SK-N-SH (cell line): ENCODE measurements at regions not wholly inside any gene's neighbourhood (a gene's known extent, or its start where the extent isn't known, plus 50 kb on each side); places are given as distances from the start of the nearest gene placed in this dataset.

Experiments used
- CTCF ChIA-PET: fragments of 300-600, 350-600 bp; formaldehyde crosslinking; extraction: SDS; loops from one replicate; lab custom pipeline; 2021; lab: Yijun Ruan, JAX
- POLR2A ChIA-PET: fragments of 350-600 bp; sonication (Branson Sonifier 250); formaldehyde crosslinking; extraction: SDS; loops from one replicate; lab custom pipeline; 2020; ENCODE audit warnings: antibody characterized with exemption, inconsistent platforms; lab: Yijun Ruan, JAX
- DNase-seq: peaks from one replicate; pipeline ENCODE4 v3.0.0; 2012
- H2AFZ ChIP-seq: fragments of 200-600 bp; sonication (generic); 2 replicates; pipeline ENCODE4 v1.8.1; 2016; ENCODE audit warnings: antibody characterized with exemption, mild to moderate bottlenecking, low read depth
- H3F3A ChIP-seq: fragments of 200-600 bp; sonication (generic); replicated peaks from 2 replicates; pipeline ENCODE3; 2016; ENCODE audit warnings: antibody characterized with exemption, mild to moderate bottlenecking; ENCODE audit not compliant: insufficient read depth
- H3K27ac ChIP-seq, 2 experiments: fragments of 200-500 bp in 1 of 2; fragments of 200-600 bp in 1 of 2; sonication (Bioruptor generic) in 1 of 2; sonication (generic), shearing (Covaris generic) in 1 of 2; 2 replicates each; pipeline versions ENCODE4 v1.5.1 to v1.6.1; 2014 to 2016; ENCODE audit warnings: low read depth in 2 of 2, inconsistent platforms in 1 of 2, low read length in 1 of 2, mild to moderate bottlenecking in 1 of 2, mixed read lengths in 1 of 2
- H3K27me3 ChIP-seq: fragments of 200-600 bp; sonication (generic), shearing (Covaris generic); 2 replicates; pipeline ENCODE4 v1.6.1; 2016; ENCODE audit warnings: mixed run types; ENCODE audit not compliant: insufficient read depth
- H3K36me3 ChIP-seq, 2 experiments: fragments of 200-500 bp in 1 of 2; fragments of 200-600 bp in 1 of 2; sonication (Bioruptor generic) in 1 of 2; sonication (generic) in 1 of 2; replicated peaks in 1 of 2; 2 replicates each; pipeline versions ENCODE3 to v1.5.1; 2014 to 2016; ENCODE audit warnings: low read length in 1 of 2, mild to moderate bottlenecking in 1 of 2; ENCODE audit not compliant: insufficient read depth in 2 of 2, control insufficient read depth in 1 of 2
- H3K4me1 ChIP-seq, 2 experiments: fragments of 200-500 bp in 1 of 2; fragments of 200-600 bp in 1 of 2; sonication (Bioruptor generic) in 1 of 2; sonication (generic), shearing (Covaris generic) in 1 of 2; 2 replicates each; pipeline versions ENCODE4 v1.5.1 to v1.6.1; 2014 to 2016; ENCODE audit warnings: low read depth in 1 of 2, low read length in 1 of 2, mixed run types in 1 of 2; ENCODE audit not compliant: insufficient read depth in 2 of 2, control insufficient read depth in 1 of 2
- H3K4me2 ChIP-seq: fragments of 200-600 bp; sonication (generic), shearing (Covaris generic); 2 replicates; pipeline ENCODE4 v1.6.1; 2017; ENCODE audit warnings: mixed run types
- H3K4me3 ChIP-seq, 2 experiments: fragments of 200-500 bp in 1 of 2; fragments of 200-600 bp in 1 of 2; sonication (Bioruptor generic) in 1 of 2; sonication (generic), shearing (Covaris generic) in 1 of 2; 2 replicates each; pipeline versions ENCODE4 v1.5.1 to v1.8.1; 2014 to 2016; ENCODE audit warnings: low read depth in 2 of 2, inconsistent platforms in 1 of 2, low read length in 1 of 2, mild to moderate bottlenecking in 1 of 2, mixed read lengths in 1 of 2, moderate library complexity in 1 of 2
- H3K79me2 ChIP-seq: fragments of 200-600 bp; sonication (generic); 2 replicates; pipeline ENCODE4 v1.8.1; 2017; ENCODE audit warnings: mild to moderate bottlenecking; ENCODE audit not compliant: insufficient read depth
- H3K9ac ChIP-seq: fragments of 200-600 bp; sonication (generic); 2 replicates; pipeline ENCODE4 v1.6.1; 2017; ENCODE audit warnings: mixed run types
- H3K9me2 ChIP-seq: fragments of 200-600 bp; sonication (generic); 2 replicates; pipeline ENCODE4 v1.6.1; 2017; ENCODE audit warnings: mixed run types
- H3K9me3 ChIP-seq: fragments of 200-600 bp; sonication (generic); 2 replicates; pipeline ENCODE4 v1.6.1; 2017; ENCODE audit warnings: mixed run types, mild to moderate bottlenecking, moderate library complexity
- H4K20me1 ChIP-seq: fragments of 200-600 bp; sonication (generic); 2 replicates; pipeline ENCODE4 v1.6.1; 2017; ENCODE audit warnings: mild to moderate bottlenecking, mixed run types; ENCODE audit not compliant: insufficient read depth
- CTCF ChIP-seq: fragments of 200-600 bp; sonication (generic); IDR thresholded peaks from 2 replicates; pipeline ENCODE4 v1.6.1; 2017; ENCODE audit warnings: antibody characterized with exemption, mild to moderate bottlenecking, moderate library complexity
- EP300 ChIP-seq, 2 experiments: IDR thresholded peaks; 2 replicates each; pipeline versions ENCODE4 v1.4.0 to v1.6.1; 2012; ENCODE audit warnings: borderline replicate concordance in 1 of 2, low read depth in 1 of 2, low read length in 1 of 2
- EZH2phosphoT487 ChIP-seq: fragments of 200-600 bp; sonication (generic); IDR thresholded peaks from 2 replicates; pipeline ENCODE4 v1.6.1; 2017; ENCODE audit warnings: low read depth, mixed run types, mild to moderate bottlenecking, antibody characterized with exemption, moderate library complexity, borderline replicate concordance
- FOSL2 ChIP-seq: IDR thresholded peaks from 2 replicates; pipeline ENCODE4 v1.4.0; 2012; ENCODE audit warnings: low read depth, mild to moderate bottlenecking, moderate library complexity, borderline replicate concordance
- FOXJ3 ChIP-seq: sonication (generic); formaldehyde crosslinking; IDR thresholded peaks from 2 replicates; pipeline ENCODE4 v1.5.1; 2020; ENCODE audit warnings: mild to moderate bottlenecking, missing genetic modification reagents
- JUND ChIP-seq: IDR thresholded peaks from 2 replicates; pipeline ENCODE4 v1.4.0; 2012
- MEF2A ChIP-seq: IDR thresholded peaks from 2 replicates; pipeline ENCODE4 v1.4.0; 2012; ENCODE audit warnings: low read depth, borderline replicate concordance
- NFIC ChIP-seq: IDR thresholded peaks from 2 replicates; pipeline ENCODE4 v1.4.0; 2012; ENCODE audit warnings: borderline replicate concordance
- NRF1 ChIP-seq: IDR thresholded peaks from 2 replicates; pipeline ENCODE4 v1.6.1; 2012; ENCODE audit warnings: low read depth, mild to moderate bottlenecking, low read length
- RAD21 ChIP-seq: IDR thresholded peaks from 2 replicates; pipeline ENCODE4 v1.6.1; 2012; ENCODE audit warnings: mild to moderate bottlenecking, low read length
- RCOR1 ChIP-seq: fragments of 150-350 bp; IDR thresholded peaks from 2 replicates; pipeline ENCODE4 v1.6.1; 2017; ENCODE audit warnings: antibody characterized with exemption, low read length
- SIN3A ChIP-seq: IDR thresholded peaks from 2 replicates; pipeline ENCODE4 v1.6.1; 2012; ENCODE audit warnings: low read depth, mild to moderate bottlenecking, low read length, moderate library complexity, borderline replicate concordance
- SMC3 ChIP-seq: IDR thresholded peaks from 2 replicates; pipeline ENCODE4 v1.6.1; 2012; ENCODE audit warnings: low read depth, low read length, improper control_type of control experiment
- TCF12 ChIP-seq: IDR thresholded peaks from 2 replicates; pipeline ENCODE4 v1.4.0; 2012
- TEAD4 ChIP-seq: IDR thresholded peaks from 2 replicates; pipeline ENCODE4 v1.4.0; 2012; ENCODE audit warnings: mild to moderate bottlenecking, borderline replicate concordance; ENCODE audit not compliant: insufficient read depth
- WGBS: methylation state at CpG from one replicate; pipeline ENCODE4 v1.1.6; 2017; ENCODE audit warnings: low lambda C conversion rate; 5-methylcytosine and 5-hydroxymethylcytosine counted together
- TF ChIP-seq, protein P1 (sequence below): fragments of 150-350 bp; IDR thresholded peaks from 2 replicates; pipeline ENCODE4 v1.6.1; 2017; ENCODE audit warnings: antibody characterized with exemption, low read length, low read depth, borderline replicate concordance

GRCh38 chr13:64867856-64868255 lies 2362.3 kb downstream of the PCDH9 start:
- Histone ChIP-seq H4K20me1 (no peaks in the 10 kb centered on the region), H3K9ac (no peak overlapping the region), H3K27me3 (no peaks in the 10 kb centered on the region), H3K9me3 (no peaks in the 10 kb centered on the region), H3K9me2 (no peaks in the 10 kb centered on the region), H3K4me3 (no peak overlapping the region), H3K79me2 (no peaks in the 10 kb centered on the region), H3K4me2 (no peak overlapping the region), H3K4me1 (no peaks in the 10 kb centered on the region), H2AFZ (no peak overlapping the region)
- CTCF ChIA-PET: no interaction called here
- WGBS: 81% methylated on average over 2 of the region's 2 CpGs
- POLR2A ChIA-PET: no interaction called here
- no peak for DNase-seq
- TF ChIP-seq TCF12 (no peak), EP300 (IDR thresholded peaks at IDR 0.05; ENCODE audit: borderline replicate concordance in 1 of 2, low read depth in 1 of 2, low read length in 1 of 2) (no peak), CTCF (no peak), FOSL2 (no peak), NRF1 (no peak)
- TF ChIP-seq, all 33 proteins: peak for 0
- Histone ChIP-seq H3F3A (no peaks in the 10 kb centered on the region), H3K27ac (no peak overlapping the region), H3K36me3 (peaks cover 0 to 4% of the 10 kb centered on the region in 2 experiments)

- POLR2A ChIA-PET: no interaction called here
- Histone ChIP-seq H3K4me1 (no peaks in the 10 kb centered on the region), H3F3A (no peaks in the 10 kb centered on the region), H2AFZ (no peak overlapping the region), H3K4me2 (no peak overlapping the region), H3K9me2 (no peaks in the 10 kb centered on the region), H4K20me1 (no peaks in the 10 kb centered on the region), H3K79me2 (no peaks in the 10 kb centered on the region), H3K9me3 (no peaks in the 10 kb centered on the region), H3K4me3 (no peak overlapping the region), H3K27me3 (no peaks in the 10 kb centered on the region), H3K27ac (no peak overlapping the region), H3K9ac (no peak overlapping the region), H3K36me3 (peaks cover 0 to 4% of the 10 kb centered on the region in 2 experiments)
- TF ChIP-seq, protein P1, sequence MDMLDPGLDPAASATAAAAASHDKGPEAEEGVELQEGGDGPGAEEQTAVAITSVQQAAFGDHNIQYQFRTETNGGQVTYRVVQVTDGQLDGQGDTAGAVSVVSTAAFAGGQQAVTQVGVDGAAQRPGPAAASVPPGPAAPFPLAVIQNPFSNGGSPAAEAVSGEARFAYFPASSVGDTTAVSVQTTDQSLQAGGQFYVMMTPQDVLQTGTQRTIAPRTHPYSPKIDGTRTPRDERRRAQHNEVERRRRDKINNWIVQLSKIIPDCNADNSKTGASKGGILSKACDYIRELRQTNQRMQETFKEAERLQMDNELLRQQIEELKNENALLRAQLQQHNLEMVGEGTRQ: no peak
- TF ChIP-seq SMC3: no peak
- CTCF ChIA-PET: interaction anchor here (0.7 kb wide), 1 partner anchor 11 kb away, joined by 3 read pairs; no protein-coding TSS in a partner anchor
- peak; percentile 2 for DNase-seq
Measured at GRCh38 chr13:64866331-64866730, 2363.8 kb downstream of the PCDH9 start.

- H3K36me3 ChIP-seq: no peaks in the 10 kb centered on the region
- POLR2A ChIA-PET: no interaction called here
- H3K79me2 ChIP-seq: no peaks in the 10 kb centered on the region
- TF ChIP-seq FOXJ3 (no peak), RCOR1 (no peak), JUND (no peak), NFIC (no peak), TEAD4 (no peak), EZH2phosphoT487 (no peak), MEF2A (no peak), RAD21 (no peak), SIN3A (no peak)
- TF ChIP-seq, all 33 proteins: peak for 0
- Histone ChIP-seq H2AFZ (no peak overlapping the region), H3K27ac (no peak overlapping the region), H3K27me3 (no peaks in the 10 kb centered on the region), H3K9ac (no peak overlapping the region), H3K9me2 (no peaks in the 10 kb centered on the region), H3F3A (no peaks in the 10 kb centered on the region), H3K9me3 (no peaks in the 10 kb centered on the region), H3K4me1 (no peaks in the 10 kb centered on the region), H3K4me2 (no peak overlapping the region), H4K20me1 (no peaks in the 10 kb centered on the region), H3K4me3 (no peak overlapping the region)
- DNase-seq: peak; percentile 1
- CTCF ChIA-PET: no interaction called here
Measured at GRCh38 chr13:64855506-64855905, 2374.6 kb downstream of the PCDH9 start.
